ENCODE measurements at regions not wholly inside any gene's neighbourhood (a gene's known extent, or its start where the extent isn't known, plus 50 kb on each side); places are given as distances from the start of the nearest gene placed in this dataset.
"Not testable (repeated sequence)": the region's sequence is repeated elsewhere in the genome, so short reads cannot be mapped to it uniquely, and the experiment has no call there.

DNA sequence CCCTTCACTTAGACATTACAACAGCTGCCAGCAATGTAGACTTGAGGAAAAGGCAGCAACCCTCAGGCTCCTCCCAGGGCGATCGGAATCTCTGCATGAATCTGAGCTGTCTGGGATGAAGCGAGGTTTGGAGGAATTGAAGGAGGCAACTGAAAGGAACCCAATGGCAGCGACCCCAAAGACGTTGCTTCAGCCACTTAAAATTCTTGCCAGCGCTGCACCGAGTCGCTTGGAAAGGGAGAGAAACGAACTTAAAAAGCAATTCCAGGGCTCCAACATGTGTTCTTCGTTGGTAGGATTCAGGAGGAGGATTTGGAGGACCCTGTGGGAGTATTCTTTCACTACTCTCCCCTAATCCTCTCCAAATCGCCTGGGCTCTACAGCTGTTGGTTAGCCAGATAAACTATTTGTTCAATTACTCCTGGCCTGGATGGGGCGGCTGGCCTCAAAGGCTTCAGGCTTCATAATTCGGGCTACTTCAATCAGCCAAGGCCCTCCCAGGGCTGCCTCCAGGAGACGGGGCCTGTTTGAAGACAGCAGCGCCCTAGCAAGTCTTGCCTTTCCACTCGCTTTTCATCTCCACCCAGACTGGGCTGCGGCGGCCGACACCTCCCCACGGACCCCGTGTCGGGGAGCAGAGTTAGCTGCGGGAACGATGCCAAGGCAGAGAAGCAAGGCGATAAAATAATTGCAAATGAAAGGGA, 72.4 kb upstream of the TMEM45B start:
- 55 to 61% methylated on average over 6 to 11 of the region's 25 CpGs for WGBS, 2 donors (ENCODE audit: low coverage in 1 of 2)
- H3K27ac ChIP-seq = no peak overlapping the region
- no peaks in the 10 kb centered on the region for H3K36me3 ChIP-seq
- no peaks in the 10 kb centered on the region for H3K9me3 ChIP-seq
- no peaks in the 10 kb centered on the region for H3K4me1 ChIP-seq
- TF ChIP-seq POLR2AphosphoS5 (IDR thresholded peaks at IDR 0.05) = no peak
- no peak for TF ChIP-seq EP300 (IDR thresholded peaks at IDR 0.05)
- TF ChIP-seq POLR2A (IDR thresholded peaks at IDR 0.05) = no peak
- no peak overlapping the region for H3K4me3 ChIP-seq
- ATAC-seq = no peak
- peaks cover 38% of the 10 kb centered on the region for H3K27me3 ChIP-seq

DNA sequence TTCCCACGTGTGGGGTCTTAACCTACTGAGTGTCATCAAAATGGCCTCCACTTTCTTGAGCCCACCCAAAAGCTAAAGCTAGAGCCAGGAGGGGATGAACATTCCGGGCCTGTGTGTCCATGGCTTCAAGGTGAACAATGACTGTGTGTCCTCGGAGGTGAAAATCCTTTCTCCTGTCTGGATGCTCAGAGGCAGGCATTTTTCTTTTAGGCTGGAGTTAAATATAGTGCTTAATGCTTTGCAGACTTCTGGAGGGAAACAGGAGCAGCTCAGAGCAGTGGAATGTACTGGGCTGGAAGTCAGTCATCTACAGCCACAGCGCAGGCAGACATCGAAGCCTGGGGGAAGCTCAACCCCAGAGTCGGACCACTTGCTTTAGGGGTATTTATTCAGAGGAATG, 68.6 kb upstream of the TMEM45B start:
- 48 to 57% methylated on average over 2 to 3 of the region's 6 CpGs for WGBS, 2 donors (ENCODE audit: low coverage in 1 of 2)
- Histone ChIP-seq H3K36me3 (no peaks in the 10 kb centered on the region), H3K27me3 (peaks cover 19% of the 10 kb centered on the region), H3K9me3 (no peaks in the 10 kb centered on the region), H3K27ac (no peak overlapping the region), H3K4me1 (peaks cover 0 to 12% (median 4%) of the 10 kb centered on the region in 3 donors), H3K4me3 (no peak overlapping the region)
- no peak for TF ChIP-seq POLR2A (IDR thresholded peaks at IDR 0.05)
- no peak for TF ChIP-seq EP300 (IDR thresholded peaks at IDR 0.05)
- TF ChIP-seq POLR2AphosphoS5 (IDR thresholded peaks at IDR 0.05) = no peak
- TF ChIP-seq, protein P1, sequence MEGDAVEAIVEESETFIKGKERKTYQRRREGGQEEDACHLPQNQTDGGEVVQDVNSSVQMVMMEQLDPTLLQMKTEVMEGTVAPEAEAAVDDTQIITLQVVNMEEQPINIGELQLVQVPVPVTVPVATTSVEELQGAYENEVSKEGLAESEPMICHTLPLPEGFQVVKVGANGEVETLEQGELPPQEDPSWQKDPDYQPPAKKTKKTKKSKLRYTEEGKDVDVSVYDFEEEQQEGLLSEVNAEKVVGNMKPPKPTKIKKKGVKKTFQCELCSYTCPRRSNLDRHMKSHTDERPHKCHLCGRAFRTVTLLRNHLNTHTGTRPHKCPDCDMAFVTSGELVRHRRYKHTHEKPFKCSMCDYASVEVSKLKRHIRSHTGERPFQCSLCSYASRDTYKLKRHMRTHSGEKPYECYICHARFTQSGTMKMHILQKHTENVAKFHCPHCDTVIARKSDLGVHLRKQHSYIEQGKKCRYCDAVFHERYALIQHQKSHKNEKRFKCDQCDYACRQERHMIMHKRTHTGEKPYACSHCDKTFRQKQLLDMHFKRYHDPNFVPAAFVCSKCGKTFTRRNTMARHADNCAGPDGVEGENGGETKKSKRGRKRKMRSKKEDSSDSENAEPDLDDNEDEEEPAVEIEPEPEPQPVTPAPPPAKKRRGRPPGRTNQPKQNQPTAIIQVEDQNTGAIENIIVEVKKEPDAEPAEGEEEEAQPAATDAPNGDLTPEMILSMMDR (IDR thresholded peaks at IDR 0.05) = no peak
- ATAC-seq = no peak

DNA sequence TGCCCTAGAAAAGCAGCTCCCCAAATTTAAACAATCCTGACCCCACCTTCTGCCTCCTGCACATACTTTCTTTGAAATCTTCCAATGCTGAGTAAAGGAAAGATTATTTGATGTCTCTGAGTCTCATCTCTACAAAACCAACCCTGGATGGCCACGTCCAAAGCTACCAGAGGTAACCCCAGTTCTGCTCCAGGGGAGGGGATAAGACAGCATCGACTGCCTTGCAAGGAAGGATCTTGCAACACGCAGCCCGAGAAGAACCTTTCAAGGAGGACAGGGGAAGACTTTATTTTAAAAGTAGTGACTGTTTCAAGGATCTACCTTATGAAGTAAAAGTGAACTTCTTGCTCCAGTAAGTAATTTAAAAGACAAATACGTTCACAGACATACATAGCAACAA, 66.5 kb upstream of the TMEM45B start:
- H3K4me3 ChIP-seq = no peak overlapping the region
- H3K36me3 ChIP-seq = no peaks in the 10 kb centered on the region
- no peaks in the 10 kb centered on the region for H3K9me3 ChIP-seq
- H3K27ac ChIP-seq = no peak overlapping the region
- H3K4me1 ChIP-seq = peaks cover 0 to 12% (median 4%) of the 10 kb centered on the region in 3 donors
- peaks cover 6% of the 10 kb centered on the region for H3K27me3 ChIP-seq
- 58 to 70% methylated on average over 3 to 4 of the region's 5 CpGs for WGBS, 2 donors (ENCODE audit: low coverage in 1 of 2)
- ATAC-seq = no peak
- TF ChIP-seq POLR2A (IDR thresholded peaks at IDR 0.05) = no peak
- TF ChIP-seq EP300 (IDR thresholded peaks at IDR 0.05) = no peak
- TF ChIP-seq POLR2AphosphoS5 (IDR thresholded peaks at IDR 0.05) = no peak
- TF ChIP-seq, protein P1 (IDR thresholded peaks at IDR 0.05) = no peak

DNA sequence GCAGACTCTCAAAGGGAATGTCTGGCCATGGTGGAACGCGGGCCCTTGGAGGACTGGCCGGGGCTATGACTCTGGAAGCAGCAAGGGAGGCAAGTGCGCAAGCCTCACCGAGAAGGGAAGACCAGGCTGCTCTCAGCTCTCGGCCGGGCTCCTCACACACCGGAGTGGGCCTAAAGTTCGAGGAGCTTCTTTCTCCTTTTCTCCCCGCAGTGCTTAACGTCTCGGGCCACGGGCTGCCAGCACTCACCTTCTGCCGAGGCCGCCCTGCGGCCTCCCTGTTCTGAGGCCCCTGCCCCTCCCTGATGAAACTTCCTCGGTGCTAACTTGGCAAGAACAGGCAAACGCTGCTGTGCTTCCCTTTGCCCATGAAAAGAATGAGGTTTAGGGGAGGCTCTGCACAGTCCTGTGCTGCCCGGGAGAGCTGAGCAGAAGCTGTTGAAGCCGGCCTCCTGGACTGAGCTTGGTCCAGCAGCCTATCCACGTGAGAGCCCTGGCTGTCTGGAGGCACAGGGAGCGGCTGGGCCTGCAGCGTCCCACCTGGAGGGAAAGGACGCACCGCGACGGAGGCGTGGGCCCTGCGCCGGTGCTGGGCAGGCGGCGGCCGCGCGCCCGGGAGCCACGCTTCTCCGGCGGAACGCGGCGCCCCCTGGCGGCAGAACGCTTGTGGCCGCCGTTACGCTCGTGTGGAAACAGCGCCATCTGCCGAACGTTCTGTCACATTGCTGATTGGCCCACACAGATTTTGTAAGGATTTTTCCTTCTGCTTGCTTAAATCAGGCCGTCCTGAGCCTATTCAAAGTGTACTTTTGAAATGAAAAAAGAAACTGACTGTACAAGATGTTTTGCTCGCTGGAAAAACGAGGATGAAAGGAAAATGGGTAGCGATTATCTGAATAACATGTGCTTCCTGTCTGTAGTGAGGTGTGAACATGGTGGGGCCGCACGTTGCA, 65.0 kb upstream of the TMEM45B start:
- Histone ChIP-seq H3K9me3 (no peaks in the 10 kb centered on the region), H3K4me1 (peaks cover 0 to 12% (median 4%) of the 10 kb centered on the region in 3 donors), H3K4me3 (peak overlapping the region in 1 of 2 donors; percentile 38), H3K27me3 (peaks cover 3% of the 10 kb centered on the region), H3K27ac (peak overlapping the region in 1 of 4 donors; percentile 59), H3K36me3 (no peaks in the 10 kb centered on the region)
- no peak for TF ChIP-seq POLR2AphosphoS5 (IDR thresholded peaks at IDR 0.05)
- TF ChIP-seq, protein P1 (IDR thresholded peaks at IDR 0.05) = peak; percentile 97 to 100 (median 98)
- TF ChIP-seq EP300 (IDR thresholded peaks at IDR 0.05) = no peak
- no peak for TF ChIP-seq POLR2A (IDR thresholded peaks at IDR 0.05)
- ATAC-seq = peak; percentile 88
- WGBS, 2 donors (ENCODE audit: low coverage in 1 of 2) = 38 to 52% methylated on average over 8 to 19 of the region's 57 CpGs

DNA sequence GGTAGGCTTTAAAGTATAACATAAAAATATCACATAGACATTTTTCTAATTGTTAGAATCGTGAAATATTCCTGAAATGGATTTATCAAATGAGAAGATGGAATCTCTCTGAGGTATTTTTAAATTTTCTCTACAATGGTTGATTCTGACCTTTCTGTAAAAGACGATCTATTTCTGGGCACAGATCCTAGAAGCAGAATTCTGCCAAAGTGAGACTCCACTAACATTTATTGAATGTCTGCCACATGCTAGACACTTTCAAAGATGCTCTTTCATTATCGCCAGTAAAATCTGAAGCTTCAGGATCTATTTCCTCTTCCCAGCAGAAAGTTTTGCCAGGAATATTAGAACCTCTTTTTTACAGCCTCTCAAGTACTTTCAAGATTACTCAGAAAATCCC, 64.1 kb upstream of the TMEM45B start:
- no peaks in the 10 kb centered on the region for H3K9me3 ChIP-seq
- WGBS, 2 donors (ENCODE audit: low coverage in 1 of 2) = 25 to 35% methylated on average over 2 to 3 of the region's 3 CpGs

DNA sequence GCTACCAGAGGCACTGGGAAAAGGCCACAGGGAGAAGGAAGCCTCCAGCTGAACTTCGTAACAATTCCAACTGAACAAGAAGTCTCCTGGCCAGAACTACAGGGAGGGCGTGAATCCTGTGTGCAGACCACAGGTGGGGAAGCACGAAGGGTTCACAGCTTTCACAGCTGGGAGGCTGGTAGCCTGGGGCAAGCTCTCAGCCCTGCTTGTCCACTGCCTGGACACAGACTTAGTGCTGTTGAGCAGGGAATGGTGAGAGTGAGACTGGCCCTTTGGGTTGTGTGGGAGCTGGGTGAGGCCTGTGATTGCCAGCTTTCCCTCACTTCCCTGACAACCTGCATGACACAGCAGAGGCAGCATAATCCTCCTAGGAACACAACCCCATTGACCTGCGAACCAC, 52.1 kb upstream of the TMEM45B start:
- H3K4me1 ChIP-seq, H3K9me3 ChIP-seq, H3K36me3 ChIP-seq, H3K27ac ChIP-seq, ATAC-seq, H3K27me3 ChIP-seq, H3K4me3 ChIP-seq: not testable (repeated sequence)
- 60% methylated on average over 1 of the region's 4 CpGs; no CpG with 5 or more reads in 1 of the 2 donors for WGBS, 2 donors (ENCODE audit: low coverage in 1 of 2)

More for the DNA sequence above, 64.1 kb upstream of the TMEM45B start:
- TF ChIP-seq, protein P1 (IDR thresholded peaks at IDR 0.05) = no peak
- no peak for TF ChIP-seq EP300 (IDR thresholded peaks at IDR 0.05)
- no peak for TF ChIP-seq POLR2AphosphoS5 (IDR thresholded peaks at IDR 0.05)
- no peak for TF ChIP-seq POLR2A (IDR thresholded peaks at IDR 0.05)
- ATAC-seq = no peak
- Histone ChIP-seq H3K4me3 (no peak overlapping the region), H3K36me3 (no peaks in the 10 kb centered on the region), H3K27me3 (peaks cover 3% of the 10 kb centered on the region), H3K4me1 (peaks cover 0 to 12% (median 4%) of the 10 kb centered on the region in 3 donors), H3K27ac (no peak overlapping the region)

DNA sequence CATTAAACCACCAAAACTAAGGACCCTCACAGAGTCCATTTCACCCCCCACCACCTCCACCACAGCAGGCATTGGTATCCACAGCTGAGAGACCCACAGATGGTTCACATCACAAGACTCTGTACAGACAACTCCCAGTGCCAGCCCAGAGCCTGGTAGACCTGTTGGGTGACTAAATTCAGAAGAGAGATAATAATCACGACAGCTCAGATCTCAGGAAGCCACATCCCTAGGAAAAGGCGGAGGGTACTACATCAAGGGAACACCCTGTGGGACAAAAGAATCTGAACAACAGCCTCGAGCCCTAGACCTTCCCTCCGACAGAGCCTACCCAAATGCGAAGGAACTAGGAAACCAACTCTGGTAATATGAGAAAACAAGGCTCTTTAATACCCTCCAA, 51.4 kb upstream of the TMEM45B start:
- H3K9me3 ChIP-seq = peaks cover 0 to 10% (median 0%) of the 10 kb centered on the region in 3 donors
- not testable (repeated sequence) for H3K27ac ChIP-seq, H3K4me1 ChIP-seq, H3K4me3 ChIP-seq, ATAC-seq, H3K27me3 ChIP-seq, H3K36me3 ChIP-seq
- 50 to 72% methylated on average over 2 to 4 of the region's 5 CpGs for WGBS, 2 donors (ENCODE audit: low coverage in 1 of 2)
